K562 (cell line): ENCODE measurements at regions not wholly inside any gene's neighbourhood (a gene's known extent, or its start where the extent isn't known, plus 50 kb on each side); places are given as distances from the start of the nearest gene placed in this dataset.

Experiments used
- ATAC-seq: fragments of 200-7000 bp; cut with Tn5 transposase; 3 replicates; pipeline ENCODE4 v1.9.1; 2020; ENCODE audit warnings: moderate library complexity
- BruUV-seq: library from RNA; stranded (reverse); fragments of 400-500 nt; replicated peaks from 2 replicates; lab custom pipeline; 2021; lab: Mats Ljungman, UMichigan
- CTCF ChIA-PET: fragments of 300-600 bp; formaldehyde crosslinking; extraction: SDS; loops from one replicate; lab custom pipeline; 2021; ENCODE audit warnings: low intra/inter-chr PET ratio; lab: Yijun Ruan, JAX
- POLR2A ChIA-PET: fragments of 300-600, 350-650 bp; sonication (Branson Sonifier 250); formaldehyde crosslinking; extraction: SDS; loops from one replicate; lab custom pipeline; 2021; ENCODE audit warnings: antibody characterized with exemption, inconsistent platforms; lab: Yijun Ruan, JAX
- DNase-seq, 4 experiments: peaks; one replicate each; pipeline versions ENCODE4 v3.0.0 to v3.0.0-alpha.2; 2011 to 2018; ENCODE audit warnings: low spot score in 3 of 4, mixed read lengths in 3 of 4; ENCODE audit errors: extremely low read depth in 1 of 4
- FAIRE-seq: peaks from 2 replicates; lab custom pipeline; 2011; peaks lifted over from hg19 to GRCh38; lab: Jason Lieb, UNC
- H2AFZ ChIP-seq: 2 replicates; pipeline ENCODE4 v1.6.0; 2011; ENCODE audit warnings: low read depth, low read length, control low read depth, inconsistent platforms
- H3K27ac ChIP-seq: fragments of 200-600 bp; 3 replicates; pipeline ENCODE4 v1.8.0; 2011; ENCODE audit warnings: low read depth, mild to moderate bottlenecking, control low read depth, inconsistent platforms, low read length, moderate library complexity, mixed read lengths; ENCODE audit errors: extremely low read depth
- H3K27me3 ChIP-seq, 2 experiments: fragments of 300-600 bp in 1 of 2; 2 replicates in 1 of 2; 3 replicates in 1 of 2; pipeline versions ENCODE4 v1.6.0 to v1.8.0; 2011; ENCODE audit warnings: inconsistent platforms in 2 of 2, low read length in 2 of 2, mild to moderate bottlenecking in 1 of 2, mixed read lengths in 1 of 2, moderate library complexity in 1 of 2; ENCODE audit not compliant: control insufficient read depth in 2 of 2, insufficient read depth in 2 of 2
- H3K36me3 ChIP-seq: fragments of 300-600 bp; 3 replicates; pipeline ENCODE4 v1.8.0; 2011; ENCODE audit warnings: mild to moderate bottlenecking, low read length, inconsistent platforms; ENCODE audit not compliant: control insufficient read depth, insufficient read depth
- H3K4me1 ChIP-seq, 2 experiments: fragments of 200-600 bp in 1 of 2; replicated peaks in 1 of 2; 2 replicates in 1 of 2; 3 replicates in 1 of 2; pipeline versions ENCODE4 v1.5.1 to v1.8.0; 2011; ENCODE audit warnings: inconsistent platforms in 2 of 2, low read length in 2 of 2, mild to moderate bottlenecking in 1 of 2, mixed read lengths in 1 of 2, moderate library complexity in 1 of 2; ENCODE audit not compliant: control insufficient read depth in 2 of 2, insufficient read depth in 2 of 2
- H3K4me2 ChIP-seq: 2 replicates; pipeline ENCODE4 v1.6.1; 2011; ENCODE audit warnings: low read length, control low read depth, inconsistent platforms, mixed read lengths; ENCODE audit not compliant: insufficient read depth
- H3K4me3 ChIP-seq: fragments of 200-600 bp; sonication (generic), shearing (Covaris generic); 2 replicates; pipeline ENCODE4 v1.5.1; 2016; ENCODE audit warnings: control low read depth, inconsistent platforms
- H3K79me2 ChIP-seq: fragments of 200-600 bp; 3 replicates; pipeline ENCODE4 v1.8.0; 2011; ENCODE audit warnings: low read length, inconsistent platforms; ENCODE audit not compliant: control insufficient read depth, insufficient read depth
- H3K9ac ChIP-seq, 2 experiments: 2 replicates each; pipeline versions ENCODE4 v1.6.0 to v1.6.1; 2011; ENCODE audit warnings: low read depth in 2 of 2, low read length in 2 of 2, control low read depth in 1 of 2, inconsistent platforms in 1 of 2, mild to moderate bottlenecking in 1 of 2, mixed read lengths in 1 of 2; ENCODE audit not compliant: insufficient read depth in 1 of 2
- H3K9me1 ChIP-seq: one replicate; pipeline ENCODE4 v1.6.0; 2011; ENCODE audit warnings: inconsistent platforms, mild to moderate bottlenecking, low read length, moderate library complexity; ENCODE audit not compliant: control insufficient read depth, insufficient read depth
- H3K9me3 ChIP-seq: replicated peaks from 2 replicates; pipeline ENCODE4 v1.5.1; 2011; ENCODE audit warnings: low read depth, low read length, inconsistent platforms; ENCODE audit not compliant: control insufficient read depth, insufficient read depth
- H4K20me1 ChIP-seq: replicated peaks from 2 replicates; pipeline ENCODE4 v1.6.1; 2011; ENCODE audit warnings: low read length, inconsistent platforms, mixed read lengths; ENCODE audit not compliant: control insufficient read depth, insufficient read depth
- CREB5 ChIP-seq: fragments of 250-450 bp; sonication (Bioruptor Pico); IDR thresholded peaks from 2 replicates; pipeline ENCODE4 v1.5.0; 2020; ENCODE audit warnings: mild to moderate bottlenecking
- ELK1 ChIP-seq: sonication (generic); formaldehyde crosslinking; IDR thresholded peaks from 2 replicates; pipeline ENCODE4 v1.8.1; 2022; ENCODE audit warnings: missing genetic modification reagents
- HEY1 ChIP-seq: fragments of 250-450 bp; sonication (Bioruptor Pico); IDR thresholded peaks from 2 replicates; pipeline ENCODE4 v1.5.0; 2020; ENCODE audit warnings: mild to moderate bottlenecking, moderate library complexity, borderline replicate concordance
- MEF2A ChIP-seq: IDR thresholded peaks from 2 replicates; pipeline ENCODE4 v1.6.1; 2011; ENCODE audit warnings: low read depth, mild to moderate bottlenecking, low read length, moderate library complexity; ENCODE audit not compliant: control insufficient read depth
- PHF8 ChIP-seq: fragments of 200-600 bp; sonication (generic); IDR thresholded peaks from 2 replicates; pipeline ENCODE4 v1.6.1; 2012; ENCODE audit warnings: mixed run types, mild to moderate bottlenecking, inconsistent platforms, low read length, moderate library complexity, borderline replicate concordance
- RNF2 ChIP-seq: sonication (generic); IDR thresholded peaks from 2 replicates; pipeline ENCODE4 v1.6.1; 2016
- STAG1 ChIP-seq: sonication (generic); formaldehyde crosslinking; IDR thresholded peaks from 2 replicates; pipeline ENCODE4 v1.5.0; 2020; ENCODE audit warnings: missing genetic modification reagents, borderline replicate concordance
- TSHZ1 ChIP-seq: fragments of 250-450 bp; sonication (Bioruptor Pico); IDR thresholded peaks from 2 replicates; pipeline ENCODE4 v1.4.0; 2020; ENCODE audit warnings: mild to moderate bottlenecking, moderate library complexity
- ZMIZ1 ChIP-seq, 2 experiments: fragments of 150-350 bp in 1 of 2; IDR thresholded peaks; 2 replicates each; pipeline ENCODE4 v1.6.1; 2012 to 2016; ENCODE audit warnings: low read depth in 2 of 2, low read length in 2 of 2, mild to moderate bottlenecking in 1 of 2, moderate library complexity in 1 of 2
- ZNF311 ChIP-seq: fragments of 250-450 bp; sonication (Bioruptor Pico); IDR thresholded peaks from 2 replicates; pipeline ENCODE4 v1.4.0; 2020; ENCODE audit warnings: mild to moderate bottlenecking, moderate library complexity
- ZNF57 ChIP-seq: fragments of 450-650 bp; formaldehyde crosslinking; IDR thresholded peaks from 2 replicates; pipeline ENCODE4 v1.4.0; 2020; ENCODE audit warnings: mild to moderate bottlenecking, moderate library complexity
- WGBS: fragments of 100-300 bp; shearing (Covaris generic); methylation state at CpG from one replicate; pipeline ENCODE4 v1.1.6; 2016; ENCODE audit warnings: low coverage, mixed read lengths; ENCODE audit not compliant: insufficient coverage; ENCODE audit errors: missing lambda C conversion rate; 5-methylcytosine and 5-hydroxymethylcytosine counted together
- in situ Hi-C: fragments of 300-500 bp; cut with MboI; formaldehyde crosslinking; loops from 4 replicates; pipeline ENCODE4 v1.15.0; 2018; ENCODE audit warnings: inconsistent platforms, mixed read lengths
- intact Hi-C: fragments of 100-400 bp; cut with micrococcal nuclease; formaldehyde crosslinking; loops from 2 replicates; pipeline ENCODE4 v1.14.2; 2022

GRCh38 chr6:170163405-170164170, 127.3 kb downstream of the DLL1 start:
- H3K27me3 ChIP-seq, result peaks cover 0 to 36% of the 10 kb centered on the region in 2 experiments; a peak in 2 of 5 replicates
- POLR2A ChIA-PET, result no interaction called here
- H3K4me3 ChIP-seq, result no peak overlapping the region
- ATAC-seq (no peak), FAIRE-seq (no peak), DNase-seq (no peak)
- 3% methylated on average over 26 of the region's 27 CpGs for WGBS
- BruUV-seq, result no TSS peak
- H3K79me2 ChIP-seq, result no peaks in the 10 kb centered on the region
- no peak overlapping the region for H2AFZ ChIP-seq
- in situ Hi-C loops (no loop called here), intact Hi-C loops (no loop called here)
- no peak overlapping the region for H3K27ac ChIP-seq
- no peak overlapping the region for H3K9ac ChIP-seq
- no peaks in the 10 kb centered on the region for H4K20me1 ChIP-seq
- CTCF ChIA-PET, result no interaction called here
- peaks cover 0 to 19% of the 10 kb centered on the region in 2 experiments; a peak in 2 of 5 replicates for H3K4me1 ChIP-seq
- H3K9me1 ChIP-seq, result no peaks in the 10 kb centered on the region
- peaks cover 5% of the 10 kb centered on the region for H3K9me3 ChIP-seq
- H3K4me2 ChIP-seq, result no peak overlapping the region
- no peaks in the 10 kb centered on the region for H3K36me3 ChIP-seq
- no peak for TF ChIP-seq ZNF57 (CRISPR knock-in tag)
- no peak for TF ChIP-seq MEF2A
- TF ChIP-seq CREB5 (CRISPR knock-in tag), result no peak
- TF ChIP-seq ZMIZ1 (IDR thresholded peaks at IDR 0.05; ENCODE audit: low read depth in 2 of 2, low read length in 2 of 2), result no peak
- no peak for TF ChIP-seq TSHZ1
- TF ChIP-seq RNF2, result no peak
- TF ChIP-seq ELK1, result no peak
- TF ChIP-seq HEY1 (CRISPR knock-in tag), result no peak
- TF ChIP-seq STAG1 (CRISPR knock-in tag), result no peak
- no peak for TF ChIP-seq ZNF311 (CRISPR knock-in tag)
- no peak for TF ChIP-seq PHF8
